Astrocyte of the spinal cord (primary cell): ENCODE measurements at regions not wholly inside any gene's neighbourhood (a gene's known extent, or its start where the extent isn't known, plus 50 kb on each side); places are given as distances from the start of the nearest gene placed in this dataset.

ENCODE experiments used
- DNase-seq: peaks from one replicate; pipeline ENCODE4 v3.0.0; 2011; ENCODE audit warnings: low read depth, low spot score
- H3K4me3 ChIP-seq: 2 replicates; pipeline ENCODE4 v1.5.1; 2011; ENCODE audit warnings: low read depth, mild to moderate bottlenecking, low read length, moderate library complexity
- CTCF ChIP-seq: IDR thresholded peaks from 2 replicates; pipeline ENCODE4 v1.5.1; 2012; ENCODE audit warnings: low read depth, mild to moderate bottlenecking, low read length, inconsistent platforms
- in situ Hi-C: cut with HindIII; loops from 2 replicates; pipeline ENCODE4 v1.10.0; 2017; ENCODE audit warnings: low sequenced_read_pairs

GRCh38 chr4:152206646-152207377 is 329.1 kb downstream of the FBXW7 start:
- TF ChIP-seq CTCF: no peak
- in situ Hi-C loops: no loop called here
- no peak overlapping the region for H3K4me3 ChIP-seq
- DNase-seq: no peak

- DNase-seq: no peak
- no peak overlapping the region for H3K4me3 ChIP-seq
- in situ Hi-C loops: no loop called here
- TF ChIP-seq CTCF: no peak
Measured at GRCh38 chr4:152206185-152206584, 329.7 kb downstream of the FBXW7 start.

GRCh38 chr4:152202415-152202814 is 333.5 kb downstream of the FBXW7 start:
- no peak for TF ChIP-seq CTCF
- in situ Hi-C loops: no loop called here
- no peak for DNase-seq
- H3K4me3 ChIP-seq: no peak overlapping the region

GRCh38 chr4:152200511-152201333 is 335.2 kb downstream of the FBXW7 start:
- TF ChIP-seq CTCF: no peak
- no peak for DNase-seq
- H3K4me3 ChIP-seq: no peak overlapping the region
- in situ Hi-C loops: no loop called here

GRCh38 chr4:152197211-152197610 is 338.7 kb downstream of the FBXW7 start:
- TF ChIP-seq CTCF: no peak
- no peak overlapping the region for H3K4me3 ChIP-seq
- DNase-seq: no peak
- in situ Hi-C loops: no loop called here

GRCh38 chr4:152195888-152196287 is 340.0 kb downstream of the FBXW7 start:
- no peak for TF ChIP-seq CTCF
- no peak for DNase-seq
- H3K4me3 ChIP-seq: no peak overlapping the region
- in situ Hi-C loops: no loop called here
